ENCODE measurements at regions not wholly inside any gene's neighbourhood (a gene's known extent, or its start where the extent isn't known, plus 50 kb on each side); places are given as distances from the start of the nearest gene placed in this dataset.

GRCh38 chr3:124674336-124674735 lies 55.9 kb upstream of the UMPS start:
- no peaks in the 10 kb centered on the region for H4K20me1 ChIP-seq (ENCODE audit: low read depth, low read length)
- H2AFZ ChIP-seq (ENCODE audit: low read depth, low read length, severe bottlenecking): no peak overlapping the region
- H3K4me3 ChIP-seq (ENCODE audit: insufficient read depth, low read length, poor library complexity, severe bottlenecking): no peak overlapping the region
- H3K9ac ChIP-seq (ENCODE audit: low read length): no peak overlapping the region
- TF ChIP-seq CTCF (IDR thresholded peaks at IDR 0.05; ENCODE audit: insufficient read depth, low read length, poor library complexity, severe bottlenecking): no peak
- TF ChIP-seq EZH2phosphoT487 (conservative IDR thresholded peaks at IDR 0.05; ENCODE audit: low read length): no peak
- H3K9me2 ChIP-seq (replicated peaks; ENCODE audit: insufficient read depth, low read length): no peaks in the 10 kb centered on the region
- H3K9me3 ChIP-seq (ENCODE audit: insufficient read depth, low read length): no peaks in the 10 kb centered on the region
- no peaks in the 10 kb centered on the region for H3K27me3 ChIP-seq (ENCODE audit: low read length)
- no peaks in the 10 kb centered on the region for H3K79me2 ChIP-seq (ENCODE audit: insufficient read depth, low read length)
- no peak overlapping the region for H3K4me2 ChIP-seq (ENCODE audit: low read depth, low read length, poor library complexity, severe bottlenecking)
- H3F3A ChIP-seq (ENCODE audit: insufficient read depth): no peaks in the 10 kb centered on the region
- no peaks in the 10 kb centered on the region for H3K36me3 ChIP-seq (ENCODE audit: low read length)
- H3K27ac ChIP-seq (ENCODE audit: low read depth, low read length): no peak overlapping the region

- Histone ChIP-seq H3K27ac (ENCODE audit: low read depth, low read length) (no peak overlapping the region), H3K79me2 (ENCODE audit: insufficient read depth, low read length) (no peaks in the 10 kb centered on the region), H3K9ac (ENCODE audit: low read length) (no peak overlapping the region), H3K9me3 (ENCODE audit: insufficient read depth, low read length) (no peaks in the 10 kb centered on the region), H3K27me3 (ENCODE audit: low read length) (no peaks in the 10 kb centered on the region), H3K36me3 (ENCODE audit: low read length) (no peaks in the 10 kb centered on the region), H3K4me3 (ENCODE audit: insufficient read depth, low read length, poor library complexity, severe bottlenecking) (no peak overlapping the region), H4K20me1 (ENCODE audit: low read depth, low read length) (no peaks in the 10 kb centered on the region), H3F3A (ENCODE audit: insufficient read depth) (no peaks in the 10 kb centered on the region), H2AFZ (ENCODE audit: low read depth, low read length, severe bottlenecking) (no peak overlapping the region), H3K4me2 (ENCODE audit: low read depth, low read length, poor library complexity, severe bottlenecking) (no peak overlapping the region), H3K9me2 (replicated peaks; ENCODE audit: insufficient read depth, low read length) (no peaks in the 10 kb centered on the region)
- no peak for TF ChIP-seq CTCF (IDR thresholded peaks at IDR 0.05; ENCODE audit: insufficient read depth, low read length, poor library complexity, severe bottlenecking)
- TF ChIP-seq EZH2phosphoT487 (conservative IDR thresholded peaks at IDR 0.05; ENCODE audit: low read length): no peak
Observed at GRCh38 chr3:124676236-124676635, 54.0 kb upstream of the UMPS start.

- Histone ChIP-seq H3K9me3 (ENCODE audit: insufficient read depth, low read length) (no peaks in the 10 kb centered on the region), H3K27ac (ENCODE audit: low read depth, low read length) (no peak overlapping the region), H3K4me2 (ENCODE audit: low read depth, low read length, poor library complexity, severe bottlenecking) (no peak overlapping the region), H3F3A (ENCODE audit: insufficient read depth) (no peaks in the 10 kb centered on the region), H3K9me2 (replicated peaks; ENCODE audit: insufficient read depth, low read length) (no peaks in the 10 kb centered on the region), H3K9ac (ENCODE audit: low read length) (no peak overlapping the region), H3K36me3 (ENCODE audit: low read length) (no peaks in the 10 kb centered on the region), H3K4me3 (ENCODE audit: insufficient read depth, low read length, poor library complexity, severe bottlenecking) (no peak overlapping the region), H3K79me2 (ENCODE audit: insufficient read depth, low read length) (no peaks in the 10 kb centered on the region), H2AFZ (ENCODE audit: low read depth, low read length, severe bottlenecking) (no peak overlapping the region), H3K27me3 (ENCODE audit: low read length) (no peaks in the 10 kb centered on the region), H4K20me1 (ENCODE audit: low read depth, low read length) (no peaks in the 10 kb centered on the region)
- TF ChIP-seq EZH2phosphoT487 (conservative IDR thresholded peaks at IDR 0.05; ENCODE audit: low read length) (no peak), CTCF (IDR thresholded peaks at IDR 0.05; ENCODE audit: insufficient read depth, low read length, poor library complexity, severe bottlenecking) (no peak)
Observed at GRCh38 chr3:124679048-124679638, 51.1 kb upstream of the UMPS start.

Data from SU-DHL-6 (cell line).